Skeletal muscle tissue (tissue), 3 donors: ENCODE measurements at regions not wholly inside any gene's neighbourhood (a gene's known extent, or its start where the extent isn't known, plus 50 kb on each side); places are given as distances from the start of the nearest gene placed in this dataset.

Experiments used
- H3K27ac ChIP-seq: one replicate; pipeline ENCODE4 v1.7.0; 2013; ENCODE audit warnings: mild to moderate bottlenecking, low read depth, low read length, inconsistent platforms
- H3K27me3 ChIP-seq, 3 donors: one replicate each; pipeline ENCODE4 v1.7.0; 2013; ENCODE audit warnings: low read length in 3 of 3; ENCODE audit not compliant: control insufficient read depth in 3 of 3, insufficient read depth in 3 of 3
- H3K36me3 ChIP-seq, 3 donors: one replicate each; pipeline ENCODE4 v1.7.0; 2013; ENCODE audit warnings: low read length in 3 of 3; ENCODE audit not compliant: control insufficient read depth in 3 of 3, insufficient read depth in 3 of 3
- H3K4me1 ChIP-seq, 3 donors: one replicate each; pipeline ENCODE4 v1.7.0; 2013; ENCODE audit warnings: low read length in 3 of 3, mild to moderate bottlenecking in 3 of 3; ENCODE audit not compliant: control insufficient read depth in 3 of 3, insufficient read depth in 3 of 3
- H3K4me3 ChIP-seq, 3 donors: one replicate each; pipeline ENCODE4 v1.7.0; 2013; ENCODE audit warnings: low read length in 3 of 3
- H3K9ac ChIP-seq, 3 donors: one replicate each; pipeline ENCODE4 v1.7.0; 2013; ENCODE audit warnings: low read length in 3 of 3, mild to moderate bottlenecking in 3 of 3, moderate library complexity in 2 of 3, low read depth in 1 of 3
- H3K9me3 ChIP-seq, 3 donors: one replicate each; pipeline ENCODE4 v1.7.0; 2013; ENCODE audit warnings: low read length in 3 of 3; ENCODE audit not compliant: control insufficient read depth in 3 of 3
- donor health status: Osteomylitis.

GRCh38 chr1:58030456-58030855 is 516.1 kb downstream of the OMA1 start:
- H3K4me1 ChIP-seq = peaks cover 3 to 5% (median 3%) of the 10 kb centered on the region in 3 donors
- H3K27me3 ChIP-seq = peaks cover 0 to 4% (median 0%) of the 10 kb centered on the region in 3 donors
- H3K27ac ChIP-seq = no peak overlapping the region
- H3K4me3 ChIP-seq = no peak overlapping the region
- H3K36me3 ChIP-seq = no peaks in the 10 kb centered on the region
- H3K9ac ChIP-seq = no peak overlapping the region
- no peaks in the 10 kb centered on the region for H3K9me3 ChIP-seq

GRCh38 chr1:58017641-58018040 is 528.9 kb downstream of the OMA1 start:
- Histone ChIP-seq H3K9ac (no peak overlapping the region), H3K27me3 (no peaks in the 10 kb centered on the region), H3K4me3 (no peak overlapping the region), H3K4me1 (no peaks in the 10 kb centered on the region), H3K36me3 (no peaks in the 10 kb centered on the region), H3K27ac (no peak overlapping the region), H3K9me3 (no peaks in the 10 kb centered on the region)

- H3K27ac ChIP-seq = no peak overlapping the region
- H3K36me3 ChIP-seq = no peaks in the 10 kb centered on the region
- H3K9me3 ChIP-seq = no peaks in the 10 kb centered on the region
- H3K4me3 ChIP-seq = no peak overlapping the region
- H3K9ac ChIP-seq = no peak overlapping the region
- no peaks in the 10 kb centered on the region for H3K27me3 ChIP-seq
- no peaks in the 10 kb centered on the region for H3K4me1 ChIP-seq
These were observed 533.3 kb downstream of the OMA1 start for GRCh38 chr1:58013237-58013636.

- H3K36me3 ChIP-seq = no peaks in the 10 kb centered on the region
- H3K27ac ChIP-seq = no peak overlapping the region
- no peaks in the 10 kb centered on the region for H3K4me1 ChIP-seq
- H3K27me3 ChIP-seq = no peaks in the 10 kb centered on the region
- H3K4me3 ChIP-seq = no peak overlapping the region
- H3K9me3 ChIP-seq = no peaks in the 10 kb centered on the region
- no peak overlapping the region for H3K9ac ChIP-seq
These were observed 534.5 kb downstream of the OMA1 start for GRCh38 chr1:58011978-58012377.

- H3K27ac ChIP-seq = no peak overlapping the region
- H3K36me3 ChIP-seq = no peaks in the 10 kb centered on the region
- no peaks in the 10 kb centered on the region for H3K27me3 ChIP-seq
- no peak overlapping the region for H3K9ac ChIP-seq
- H3K4me1 ChIP-seq = no peaks in the 10 kb centered on the region
- H3K4me3 ChIP-seq = no peak overlapping the region
- H3K9me3 ChIP-seq = no peaks in the 10 kb centered on the region
These were observed 540.0 kb downstream of the OMA1 start for GRCh38 chr1:58006421-58007046.

- Histone ChIP-seq H3K27ac (no peak overlapping the region), H3K36me3 (no peaks in the 10 kb centered on the region), H3K4me3 (no peak overlapping the region), H3K27me3 (no peaks in the 10 kb centered on the region), H3K9me3 (no peaks in the 10 kb centered on the region), H3K4me1 (no peaks in the 10 kb centered on the region), H3K9ac (no peak overlapping the region)
These were observed 541.3 kb downstream of the OMA1 start for GRCh38 chr1:58005212-58005611.

- Histone ChIP-seq H3K9ac (no peak overlapping the region), H3K27me3 (no peaks in the 10 kb centered on the region)
These were observed 542.5 kb downstream of the OMA1 start for GRCh38 chr1:58003988-58004387.

GRCh38 chr1:58003059-58003458 is 543.5 kb downstream of the OMA1 start:
- Histone ChIP-seq H3K9me3 (peaks cover 0 to under 1% (median 0%) of the 10 kb centered on the region in 3 donors), H3K27ac (no peak overlapping the region), H3K9ac (no peak overlapping the region), H3K36me3 (no peaks in the 10 kb centered on the region), H3K4me3 (no peak overlapping the region), H3K4me1 (no peaks in the 10 kb centered on the region), H3K27me3 (no peaks in the 10 kb centered on the region)

More at GRCh38 chr1:58003988-58004387, 542.5 kb downstream of the OMA1 start:
- no peak overlapping the region for H3K4me3 ChIP-seq
- no peak overlapping the region for H3K27ac ChIP-seq
- no peaks in the 10 kb centered on the region for H3K4me1 ChIP-seq
- H3K36me3 ChIP-seq = no peaks in the 10 kb centered on the region
- no peaks in the 10 kb centered on the region for H3K9me3 ChIP-seq

- no peaks in the 10 kb centered on the region for H3K27me3 ChIP-seq
- no peak overlapping the region for H3K4me3 ChIP-seq
- no peaks in the 10 kb centered on the region for H3K36me3 ChIP-seq
These were observed 545.7 kb downstream of the OMA1 start for GRCh38 chr1:58000821-58001220.

GRCh38 chr1:58000116-58000515 is 546.4 kb downstream of the OMA1 start:
- Histone ChIP-seq H3K36me3 (no peaks in the 10 kb centered on the region), H3K9ac (no peak overlapping the region), H3K9me3 (peaks cover 0 to 7% (median 3%) of the 10 kb centered on the region in 3 donors), H3K27me3 (no peaks in the 10 kb centered on the region), H3K27ac (no peak overlapping the region), H3K4me1 (no peaks in the 10 kb centered on the region), H3K4me3 (no peak overlapping the region)

More at GRCh38 chr1:58000821-58001220, 545.7 kb downstream of the OMA1 start:
- Histone ChIP-seq H3K27ac (no peak overlapping the region), H3K9me3 (peaks cover 0 to 7% (median 3%) of the 10 kb centered on the region in 3 donors), H3K9ac (no peak overlapping the region), H3K4me1 (no peaks in the 10 kb centered on the region)
